Neural crest cell (in vitro differentiated cells): ENCODE measurements at regions not wholly inside any gene's neighbourhood (a gene's known extent, or its start where the extent isn't known, plus 50 kb on each side); places are given as distances from the start of the nearest gene placed in this dataset.

Experiments used
- DNase-seq: peaks from one replicate; pipeline ENCODE4 v3.0.0; 2021; ENCODE audit warnings: low read depth, mixed read lengths, low spot score
- H3K27ac Mint-ChIP-seq: one replicate; pipeline ENCODE4 v1.8.0; 2021; ENCODE audit warnings: mild to moderate bottlenecking, mixed read lengths; ENCODE audit not compliant: unreplicated experiment
- H3K27me3 Mint-ChIP-seq: 2 replicates; pipeline ENCODE4 v1.8.0; 2021; ENCODE audit warnings: low read depth, mild to moderate bottlenecking, mixed read lengths
- H3K36me3 Mint-ChIP-seq: 2 replicates; pipeline ENCODE4 v1.8.0; 2021; ENCODE audit warnings: low read depth, mild to moderate bottlenecking, mixed read lengths
- H3K4me1 Mint-ChIP-seq: 2 replicates; pipeline ENCODE4 v1.8.0; 2021; ENCODE audit warnings: mixed read lengths
- H3K4me3 Mint-ChIP-seq: one replicate; pipeline ENCODE4 v1.8.0; 2021; ENCODE audit warnings: mild to moderate bottlenecking, mixed read lengths
- H3K9me3 Mint-ChIP-seq: 2 replicates; pipeline ENCODE4 v1.8.0; 2021; ENCODE audit warnings: mixed read lengths
- TF ChIP-seq, protein P1 (sequence below): fragments of 200-600 bp; sonication (generic); conservative IDR thresholded peaks from 2 replicates; pipeline ENCODE4 v1.5.0; 2021; ENCODE audit warnings: antibody characterized with exemption, mild to moderate bottlenecking

DNA sequence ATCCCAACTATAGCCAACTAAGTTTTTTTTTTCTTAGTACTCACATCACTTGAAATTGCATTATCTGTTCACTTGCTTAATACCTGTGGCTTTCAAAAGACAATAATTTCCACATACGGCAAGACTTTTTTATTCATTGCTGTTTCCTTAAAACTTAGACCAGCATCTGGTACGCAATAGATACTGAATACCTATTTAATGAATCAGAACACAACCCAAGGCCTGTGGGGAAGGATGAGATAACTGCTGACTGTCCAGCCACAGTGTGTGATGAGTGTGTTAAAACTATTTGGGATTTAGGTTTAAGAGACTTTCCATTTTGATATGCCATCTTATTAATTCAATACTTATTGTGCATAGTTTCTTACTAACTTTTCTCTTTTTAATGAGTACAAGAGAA lies 988.7 kb downstream of the NTRK3 start:
- H3K4me3 Mint-ChIP-seq = no peak overlapping the region
- no peak for DNase-seq
- no peaks in the 10 kb centered on the region for H3K27me3 Mint-ChIP-seq
- H3K36me3 Mint-ChIP-seq = no peaks in the 10 kb centered on the region
- no peak overlapping the region for H3K27ac Mint-ChIP-seq
- no peaks in the 10 kb centered on the region for H3K4me1 Mint-ChIP-seq
- TF ChIP-seq, protein P1, sequence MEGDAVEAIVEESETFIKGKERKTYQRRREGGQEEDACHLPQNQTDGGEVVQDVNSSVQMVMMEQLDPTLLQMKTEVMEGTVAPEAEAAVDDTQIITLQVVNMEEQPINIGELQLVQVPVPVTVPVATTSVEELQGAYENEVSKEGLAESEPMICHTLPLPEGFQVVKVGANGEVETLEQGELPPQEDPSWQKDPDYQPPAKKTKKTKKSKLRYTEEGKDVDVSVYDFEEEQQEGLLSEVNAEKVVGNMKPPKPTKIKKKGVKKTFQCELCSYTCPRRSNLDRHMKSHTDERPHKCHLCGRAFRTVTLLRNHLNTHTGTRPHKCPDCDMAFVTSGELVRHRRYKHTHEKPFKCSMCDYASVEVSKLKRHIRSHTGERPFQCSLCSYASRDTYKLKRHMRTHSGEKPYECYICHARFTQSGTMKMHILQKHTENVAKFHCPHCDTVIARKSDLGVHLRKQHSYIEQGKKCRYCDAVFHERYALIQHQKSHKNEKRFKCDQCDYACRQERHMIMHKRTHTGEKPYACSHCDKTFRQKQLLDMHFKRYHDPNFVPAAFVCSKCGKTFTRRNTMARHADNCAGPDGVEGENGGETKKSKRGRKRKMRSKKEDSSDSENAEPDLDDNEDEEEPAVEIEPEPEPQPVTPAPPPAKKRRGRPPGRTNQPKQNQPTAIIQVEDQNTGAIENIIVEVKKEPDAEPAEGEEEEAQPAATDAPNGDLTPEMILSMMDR = no peak
- peaks cover 5% of the 10 kb centered on the region for H3K9me3 Mint-ChIP-seq

DNA sequence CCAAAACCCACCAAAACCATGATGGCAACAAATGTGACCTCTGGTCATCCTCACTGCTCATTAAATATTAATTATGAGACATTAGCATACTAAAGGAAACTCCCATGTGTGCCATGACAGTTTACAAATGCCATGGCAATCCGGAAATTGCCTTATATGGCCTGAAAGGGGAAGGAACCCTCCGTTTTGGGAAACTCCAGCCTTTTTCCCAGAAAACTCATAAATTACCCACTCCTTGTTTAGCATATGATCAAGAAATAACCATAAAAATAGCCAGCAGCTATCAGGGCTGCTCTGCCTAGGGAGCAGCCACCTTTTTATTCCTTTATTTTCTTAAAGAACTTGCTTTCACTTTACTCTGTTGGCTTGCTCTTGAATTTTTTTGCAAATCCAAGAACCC lies 992.7 kb downstream of the NTRK3 start:
- TF ChIP-seq, protein P1 = no peak
- H3K9me3 Mint-ChIP-seq = peaks cover 3% of the 10 kb centered on the region
- DNase-seq = no peak
- no peaks in the 10 kb centered on the region for H3K36me3 Mint-ChIP-seq
- no peak overlapping the region for H3K4me3 Mint-ChIP-seq
- no peak overlapping the region for H3K27ac Mint-ChIP-seq
- no peaks in the 10 kb centered on the region for H3K4me1 Mint-ChIP-seq
- no peaks in the 10 kb centered on the region for H3K27me3 Mint-ChIP-seq

DNA sequence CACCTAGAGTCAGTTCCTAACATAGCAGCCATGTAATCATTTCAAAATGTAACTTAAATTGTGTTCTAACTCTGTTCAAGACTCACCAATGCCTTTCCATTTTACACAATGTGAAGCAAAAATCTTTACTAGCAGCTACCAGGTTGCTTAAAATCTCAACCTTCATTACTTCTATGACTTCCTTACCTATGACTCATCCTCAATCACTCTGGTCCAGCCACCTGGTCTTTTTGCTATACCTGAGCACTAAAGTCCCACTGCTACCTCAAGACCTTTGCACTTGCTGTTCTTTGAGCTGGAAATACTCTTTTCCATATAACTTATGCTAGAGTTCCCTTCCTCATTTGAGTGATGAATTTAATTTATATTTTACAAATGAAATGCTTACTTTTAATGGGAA lies 993.2 kb downstream of the NTRK3 start:
- peaks cover 3% of the 10 kb centered on the region for H3K9me3 Mint-ChIP-seq
- H3K36me3 Mint-ChIP-seq = peaks cover 4% of the 10 kb centered on the region
- H3K4me1 Mint-ChIP-seq = no peaks in the 10 kb centered on the region
- H3K27ac Mint-ChIP-seq = no peak overlapping the region
- peaks cover 2% of the 10 kb centered on the region for H3K27me3 Mint-ChIP-seq
- no peak overlapping the region for H3K4me3 Mint-ChIP-seq
- DNase-seq = no peak
- TF ChIP-seq, protein P1 = no peak

DNA sequence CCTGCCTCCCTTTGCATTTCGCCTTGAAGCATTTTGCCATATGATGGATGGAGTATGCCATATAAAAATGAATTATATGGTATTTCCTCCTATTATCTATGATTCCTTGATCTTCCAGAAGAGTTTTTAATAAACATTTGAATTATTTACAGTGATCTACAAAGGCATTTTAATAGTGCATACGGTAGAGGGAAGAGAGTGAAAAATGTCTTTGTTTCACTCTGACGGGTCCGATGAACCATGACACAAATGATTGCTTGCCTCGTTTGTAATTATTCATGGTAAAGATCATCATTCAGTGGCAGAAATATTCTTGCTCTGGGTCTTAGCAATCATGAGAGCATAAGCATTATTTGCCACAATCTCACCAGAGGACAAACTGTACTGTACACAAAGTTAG lies 1010.9 kb downstream of the NTRK3 start:
- Mint-ChIP-seq H3K9me3 (no peaks in the 10 kb centered on the region), H3K27me3 (no peaks in the 10 kb centered on the region), H3K4me3 (no peak overlapping the region), H3K36me3 (no peaks in the 10 kb centered on the region), H3K27ac (no peak overlapping the region), H3K4me1 (no peaks in the 10 kb centered on the region)
- TF ChIP-seq, protein P1 = no peak
- DNase-seq = no peak

DNA sequence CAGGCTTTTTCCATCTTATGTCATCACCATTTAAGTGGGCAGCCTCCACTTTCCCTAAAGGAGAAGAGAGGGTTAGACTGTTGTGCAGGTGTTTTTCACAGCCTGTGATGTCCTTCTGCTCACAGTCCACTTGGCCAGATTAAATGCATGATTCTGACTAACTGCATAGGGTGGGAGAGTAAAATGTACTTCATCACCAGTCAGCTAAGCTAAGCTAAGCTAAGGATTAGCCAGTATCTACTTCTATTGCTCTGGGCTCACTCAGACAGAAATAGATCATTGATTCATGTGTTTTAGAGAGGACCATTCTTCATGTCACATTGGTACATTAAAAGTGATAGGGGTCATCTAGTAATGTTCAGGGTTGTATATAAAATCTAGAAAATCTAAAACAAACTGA lies 1013.1 kb downstream of the NTRK3 start:
- no peak overlapping the region for H3K4me3 Mint-ChIP-seq
- H3K27ac Mint-ChIP-seq = no peak overlapping the region
- H3K4me1 Mint-ChIP-seq = peaks cover 14% of the 10 kb centered on the region
- TF ChIP-seq, protein P1 = no peak
- H3K36me3 Mint-ChIP-seq = no peaks in the 10 kb centered on the region
- no peaks in the 10 kb centered on the region for H3K27me3 Mint-ChIP-seq
- DNase-seq = no peak
- H3K9me3 Mint-ChIP-seq = no peaks in the 10 kb centered on the region

DNA sequence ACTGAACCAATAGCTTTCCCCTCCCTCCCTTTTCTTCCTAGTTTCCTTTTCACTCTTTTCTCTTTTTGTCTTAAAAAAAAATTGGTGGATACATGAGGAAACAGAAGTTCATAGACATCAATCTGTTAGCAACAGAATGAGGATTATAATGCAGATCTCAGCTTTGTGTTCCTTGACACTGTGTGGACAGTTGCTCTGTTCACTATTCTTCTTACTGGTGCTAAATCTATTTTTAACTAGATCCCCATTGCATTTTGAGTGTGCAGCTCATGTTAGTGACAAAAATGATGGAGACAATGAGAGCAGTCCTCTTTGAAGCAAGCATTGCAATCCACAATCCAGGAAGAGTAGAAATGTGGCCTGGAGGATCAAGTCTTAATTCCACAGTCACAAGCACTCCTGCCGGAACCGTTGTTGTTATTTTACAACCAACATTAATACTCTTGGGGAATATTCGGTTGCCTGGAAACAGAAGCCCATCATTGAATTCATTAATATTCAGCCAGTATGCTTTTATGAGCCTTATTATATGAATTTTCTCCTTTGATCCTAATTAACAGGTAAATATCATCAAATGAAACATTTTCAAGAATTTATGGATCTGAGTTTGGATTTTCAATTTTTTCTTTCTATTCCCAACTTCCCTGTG lies 1016.8 kb downstream of the NTRK3 start:
- no peaks in the 10 kb centered on the region for H3K36me3 Mint-ChIP-seq
- no peak overlapping the region for H3K4me3 Mint-ChIP-seq
- DNase-seq = no peak
- no peaks in the 10 kb centered on the region for H3K9me3 Mint-ChIP-seq
- no peaks in the 10 kb centered on the region for H3K27me3 Mint-ChIP-seq
- H3K4me1 Mint-ChIP-seq = peaks cover 18% of the 10 kb centered on the region
- no peak overlapping the region for H3K27ac Mint-ChIP-seq
- TF ChIP-seq, protein P1 = no peak
